Ishikawa (cell line): ENCODE measurements at regions not wholly inside any gene's neighbourhood (a gene's known extent, or its start where the extent isn't known, plus 50 kb on each side); places are given as distances from the start of the nearest gene placed in this dataset.

Experiments
- CEBPB ChIP-seq: IDR thresholded peaks from 2 replicates; pipeline ENCODE4 v1.6.1; 2012
- CREB1 ChIP-seq: IDR thresholded peaks from 2 replicates; pipeline ENCODE4 v1.6.1; 2012; ENCODE audit warnings: low read depth
- EGR1 ChIP-seq: IDR thresholded peaks from 2 replicates; pipeline ENCODE4 v1.6.1; 2012
- EP300 ChIP-seq: IDR thresholded peaks from 2 replicates; pipeline ENCODE4 v1.6.1; 2012; ENCODE audit warnings: borderline replicate concordance
- FOXM1 ChIP-seq: IDR thresholded peaks from 2 replicates; pipeline ENCODE4 v1.6.1; 2012; ENCODE audit warnings: low read depth, borderline replicate concordance
- NFIC ChIP-seq: IDR thresholded peaks from 2 replicates; pipeline ENCODE4 v1.6.1; 2012
- RAD21 ChIP-seq: IDR thresholded peaks from 2 replicates; pipeline ENCODE4 v1.6.1; 2012; ENCODE audit warnings: low read depth
- TAF1 ChIP-seq: IDR thresholded peaks from 2 replicates; pipeline ENCODE4 v1.6.1; 2012; ENCODE audit warnings: low read depth, mild to moderate bottlenecking
- TCF12 ChIP-seq: IDR thresholded peaks from 2 replicates; pipeline ENCODE4 v1.6.1; 2012; ENCODE audit warnings: low read depth
- TEAD4 ChIP-seq: IDR thresholded peaks from 2 replicates; pipeline ENCODE4 v1.6.1; 2012
- USF1 ChIP-seq: IDR thresholded peaks from 2 replicates; pipeline ENCODE4 v1.6.1; 2012
- YY1 ChIP-seq: IDR thresholded peaks from 2 replicates; pipeline ENCODE4 v1.6.1; 2012; ENCODE audit warnings: low read depth
- ZBTB7A ChIP-seq: IDR thresholded peaks from 2 replicates; pipeline ENCODE4 v1.6.1; 2012; ENCODE audit warnings: low read depth
- TF ChIP-seq, protein P1 (sequence below): IDR thresholded peaks from 2 replicates; pipeline ENCODE4 v1.6.1; 2012
- TF ChIP-seq, protein P2 (sequence below): IDR thresholded peaks from 2 replicates; pipeline ENCODE4 v1.6.1; 2012; ENCODE audit warnings: low read depth, mild to moderate bottlenecking

DNA sequence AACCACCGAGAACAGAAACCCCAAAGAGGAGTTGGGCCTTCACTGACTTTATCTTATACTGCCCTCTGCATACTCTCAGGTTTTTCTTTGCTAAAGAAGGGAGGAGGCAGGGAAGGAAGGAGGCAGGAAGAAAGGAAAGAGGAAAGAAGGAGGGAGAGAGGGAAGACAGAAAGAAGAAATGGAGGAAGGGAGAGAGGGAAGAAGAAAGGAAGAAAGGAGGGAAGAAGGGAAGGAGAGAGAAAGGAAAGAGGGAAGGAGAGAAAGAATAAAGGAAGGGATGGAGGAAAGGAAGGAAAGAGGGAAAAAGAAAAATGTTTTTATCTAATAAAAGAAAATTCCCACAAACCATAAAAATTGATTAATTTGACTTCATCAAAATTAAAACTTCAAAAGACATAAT is 294.6 kb downstream of the PTTG2 start:
- no peak for TF ChIP-seq ZBTB7A
- TF ChIP-seq, protein P1, sequence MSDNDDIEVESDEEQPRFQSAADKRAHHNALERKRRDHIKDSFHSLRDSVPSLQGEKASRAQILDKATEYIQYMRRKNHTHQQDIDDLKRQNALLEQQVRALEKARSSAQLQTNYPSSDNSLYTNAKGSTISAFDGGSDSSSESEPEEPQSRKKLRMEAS: no peak
- no peak for TF ChIP-seq EP300
- TF ChIP-seq CEBPB: no peak
- no peak for TF ChIP-seq TAF1
- TF ChIP-seq TEAD4: no peak
- TF ChIP-seq NFIC: no peak
- TF ChIP-seq USF1: no peak

- no peak for TF ChIP-seq CEBPB
Observed at GRCh38 chr4:38255572-38255971, 295.4 kb downstream of the PTTG2 start.

GRCh38 chr4:38266616-38267015 is 306.4 kb downstream of the PTTG2 start:
- TF ChIP-seq EP300 (no peak), FOXM1 (no peak), ZBTB7A (no peak), TAF1 (no peak), CEBPB (no peak), YY1 (no peak), NFIC (no peak), TEAD4 (no peak), USF1 (no peak), RAD21 (no peak), CREB1 (no peak), EGR1 (no peak)
- TF ChIP-seq, protein P2, sequence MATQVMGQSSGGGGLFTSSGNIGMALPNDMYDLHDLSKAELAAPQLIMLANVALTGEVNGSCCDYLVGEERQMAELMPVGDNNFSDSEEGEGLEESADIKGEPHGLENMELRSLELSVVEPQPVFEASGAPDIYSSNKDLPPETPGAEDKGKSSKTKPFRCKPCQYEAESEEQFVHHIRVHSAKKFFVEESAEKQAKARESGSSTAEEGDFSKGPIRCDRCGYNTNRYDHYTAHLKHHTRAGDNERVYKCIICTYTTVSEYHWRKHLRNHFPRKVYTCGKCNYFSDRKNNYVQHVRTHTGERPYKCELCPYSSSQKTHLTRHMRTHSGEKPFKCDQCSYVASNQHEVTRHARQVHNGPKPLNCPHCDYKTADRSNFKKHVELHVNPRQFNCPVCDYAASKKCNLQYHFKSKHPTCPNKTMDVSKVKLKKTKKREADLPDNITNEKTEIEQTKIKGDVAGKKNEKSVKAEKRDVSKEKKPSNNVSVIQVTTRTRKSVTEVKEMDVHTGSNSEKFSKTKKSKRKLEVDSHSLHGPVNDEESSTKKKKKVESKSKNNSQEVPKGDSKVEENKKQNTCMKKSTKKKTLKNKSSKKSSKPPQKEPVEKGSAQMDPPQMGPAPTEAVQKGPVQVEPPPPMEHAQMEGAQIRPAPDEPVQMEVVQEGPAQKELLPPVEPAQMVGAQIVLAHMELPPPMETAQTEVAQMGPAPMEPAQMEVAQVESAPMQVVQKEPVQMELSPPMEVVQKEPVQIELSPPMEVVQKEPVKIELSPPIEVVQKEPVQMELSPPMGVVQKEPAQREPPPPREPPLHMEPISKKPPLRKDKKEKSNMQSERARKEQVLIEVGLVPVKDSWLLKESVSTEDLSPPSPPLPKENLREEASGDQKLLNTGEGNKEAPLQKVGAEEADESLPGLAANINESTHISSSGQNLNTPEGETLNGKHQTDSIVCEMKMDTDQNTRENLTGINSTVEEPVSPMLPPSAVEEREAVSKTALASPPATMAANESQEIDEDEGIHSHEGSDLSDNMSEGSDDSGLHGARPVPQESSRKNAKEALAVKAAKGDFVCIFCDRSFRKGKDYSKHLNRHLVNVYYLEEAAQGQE: no peak
- TF ChIP-seq, protein P1: no peak

DNA sequence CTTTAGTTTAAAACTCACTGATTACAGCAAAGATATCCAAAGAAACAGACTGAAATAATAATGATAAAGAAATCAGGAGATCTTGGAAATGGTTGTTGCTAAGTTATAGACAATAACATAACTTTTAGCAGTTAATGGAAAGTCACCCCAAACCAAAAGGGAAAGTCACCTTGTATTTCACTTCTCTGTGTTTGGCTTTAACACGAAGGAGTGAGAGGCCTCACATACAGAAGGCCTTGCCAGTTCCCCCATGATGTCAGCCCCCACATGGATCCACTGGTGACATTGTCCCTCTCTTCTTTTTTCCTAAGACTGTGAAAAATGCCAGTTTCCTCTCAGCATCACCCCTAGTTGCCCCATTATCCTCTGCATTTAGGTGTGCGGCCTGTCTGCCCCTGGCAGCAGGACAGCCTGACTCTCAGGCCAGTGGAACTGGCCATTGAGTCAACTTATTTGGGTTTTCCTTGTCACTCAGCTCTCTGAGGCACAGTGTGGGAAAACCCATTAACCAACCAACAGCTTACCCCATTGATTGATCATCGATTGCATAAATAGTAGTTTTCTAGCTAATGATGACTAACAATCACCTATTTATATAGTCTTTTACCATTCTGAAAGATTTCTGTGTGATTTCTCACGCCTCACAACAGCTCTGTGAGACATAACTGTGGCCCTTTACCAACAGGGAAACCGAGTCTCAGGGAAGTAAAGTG is 308.1 kb downstream of the PTTG2 start:
- TF ChIP-seq, protein P1: no peak
- TF ChIP-seq CEBPB: no peak
- no peak for TF ChIP-seq YY1
- no peak for TF ChIP-seq EP300
- no peak for TF ChIP-seq FOXM1
- TF ChIP-seq USF1: no peak
- TF ChIP-seq TCF12: no peak
- TF ChIP-seq RAD21: no peak

- TF ChIP-seq CEBPB: no peak
- TF ChIP-seq, protein P2: no peak
- TF ChIP-seq YY1: no peak
- TF ChIP-seq USF1: no peak
- TF ChIP-seq CREB1: no peak
- TF ChIP-seq TEAD4: no peak
- no peak for TF ChIP-seq FOXM1
- TF ChIP-seq NFIC: no peak
- TF ChIP-seq RAD21: no peak
Observed at GRCh38 chr4:38268837-38269236, 308.6 kb downstream of the PTTG2 start.

DNA sequence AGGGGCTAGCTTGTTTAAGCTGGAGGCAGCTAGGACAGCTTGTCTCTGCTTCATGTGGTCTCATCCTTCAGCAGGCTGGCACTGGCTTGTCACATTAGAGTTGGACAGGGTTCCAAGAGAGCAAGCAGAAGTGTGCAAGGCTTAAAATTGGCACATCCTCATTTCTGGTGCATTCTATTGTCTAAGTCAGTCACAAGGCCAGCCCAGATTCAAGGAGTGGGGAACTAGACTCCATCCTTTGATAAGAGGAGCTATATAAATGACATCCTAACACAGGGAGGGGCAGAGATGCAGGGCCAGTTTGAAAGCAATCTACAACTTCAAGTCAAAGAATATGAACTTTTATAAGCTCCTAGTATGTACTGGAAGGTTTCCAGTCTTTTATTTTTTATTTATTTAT is 313.2 kb downstream of the PTTG2 start:
- TF ChIP-seq TCF12 (no peak), ZBTB7A (no peak), YY1 (no peak), TAF1 (no peak), CREB1 (no peak), FOXM1 (no peak), CEBPB (no peak), EGR1 (no peak), TEAD4 (no peak), EP300 (no peak), NFIC (no peak), USF1 (no peak), RAD21 (no peak)
- TF ChIP-seq, protein P2: no peak
- TF ChIP-seq, protein P1: no peak
